ENCODE measurements at regions not wholly inside any gene's neighbourhood (a gene's known extent, or its start where the extent isn't known, plus 50 kb on each side); places are given as distances from the start of the nearest gene placed in this dataset.

- TF ChIP-seq RBBP5 (conservative IDR thresholded peaks at IDR 0.05) = no peak
- TF ChIP-seq SP1 (IDR thresholded peaks at IDR 0.05; ENCODE audit: low read depth, low read length) = no peak
- no peak for TF ChIP-seq ZBTB4 (CRISPR knock-in tag; IDR thresholded peaks at IDR 0.05)
- no peak for TF ChIP-seq JUND (IDR thresholded peaks at IDR 0.05; ENCODE audit: low read depth, low read length)
- no peak for TF ChIP-seq SUZ12 (IDR thresholded peaks at IDR 0.05; ENCODE audit: unreplicated experiment)
- TF ChIP-seq, protein P1, sequence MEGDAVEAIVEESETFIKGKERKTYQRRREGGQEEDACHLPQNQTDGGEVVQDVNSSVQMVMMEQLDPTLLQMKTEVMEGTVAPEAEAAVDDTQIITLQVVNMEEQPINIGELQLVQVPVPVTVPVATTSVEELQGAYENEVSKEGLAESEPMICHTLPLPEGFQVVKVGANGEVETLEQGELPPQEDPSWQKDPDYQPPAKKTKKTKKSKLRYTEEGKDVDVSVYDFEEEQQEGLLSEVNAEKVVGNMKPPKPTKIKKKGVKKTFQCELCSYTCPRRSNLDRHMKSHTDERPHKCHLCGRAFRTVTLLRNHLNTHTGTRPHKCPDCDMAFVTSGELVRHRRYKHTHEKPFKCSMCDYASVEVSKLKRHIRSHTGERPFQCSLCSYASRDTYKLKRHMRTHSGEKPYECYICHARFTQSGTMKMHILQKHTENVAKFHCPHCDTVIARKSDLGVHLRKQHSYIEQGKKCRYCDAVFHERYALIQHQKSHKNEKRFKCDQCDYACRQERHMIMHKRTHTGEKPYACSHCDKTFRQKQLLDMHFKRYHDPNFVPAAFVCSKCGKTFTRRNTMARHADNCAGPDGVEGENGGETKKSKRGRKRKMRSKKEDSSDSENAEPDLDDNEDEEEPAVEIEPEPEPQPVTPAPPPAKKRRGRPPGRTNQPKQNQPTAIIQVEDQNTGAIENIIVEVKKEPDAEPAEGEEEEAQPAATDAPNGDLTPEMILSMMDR (IDR thresholded peaks at IDR 0.05 in 2 of 3, conservative IDR thresholded peaks at IDR 0.05 in 1 of 3; ENCODE audit: control insufficient read depth in 2 of 3, extremely low read depth in 1 of 3, insufficient read depth in 1 of 3, low read depth in 3 of 3, low read length in 3 of 3) = no peak
These were observed 655.9 kb upstream of the IGFBP3 start for GRCh38 chr7:46576950-46577349.
